ENCODE measurements at regions not wholly inside any gene's neighbourhood (a gene's known extent, or its start where the extent isn't known, plus 50 kb on each side); places are given as distances from the start of the nearest gene placed in this dataset.

GRCh38 chr6:14759976-14760672 is 485.7 kb upstream of the JARID2 start:
- Histone ChIP-seq H3K9ac (no peak overlapping the region), H3K9me3 (ENCODE audit: low read depth) (no peaks in the 10 kb centered on the region), H3K36me3 (ENCODE audit: low read depth) (no peaks in the 10 kb centered on the region), H2AFZ (no peak overlapping the region), H4K20me1 (ENCODE audit: insufficient read depth) (no peaks in the 10 kb centered on the region), H3K4me1 (ENCODE audit: insufficient read depth) (no peaks in the 10 kb centered on the region), H3F3A (ENCODE audit: insufficient read depth) (no peaks in the 10 kb centered on the region), H3K79me2 (ENCODE audit: insufficient read depth) (no peaks in the 10 kb centered on the region), H3K27me3 (replicated peaks; ENCODE audit: insufficient read depth) (no peaks in the 10 kb centered on the region), H3K27ac (no peak overlapping the region), H3K4me3 (no peak overlapping the region), H3K4me2 (ENCODE audit: unreplicated experiment) (no peak overlapping the region), H3K9me2 (ENCODE audit: insufficient read depth) (no peaks in the 10 kb centered on the region)
- in situ Hi-C loops (cut with MboI) = no loop called here
- DNase-seq = no peak
- TF ChIP-seq EZH2 (IDR thresholded peaks at IDR 0.05; ENCODE audit: insufficient read depth, poor library complexity, severe bottlenecking) (no peak), EZH2phosphoT487 (IDR thresholded peaks at IDR 0.05; ENCODE audit: insufficient read depth, low read depth) (no peak)
- 88% methylated on average over 4 of the region's 4 CpGs for WGBS, 2 experiments (ENCODE audit: low coverage in 1 of 2, low lambda C conversion rate in 2 of 2, missing lambda C conversion rate in 2 of 2)

- DNase-seq = no peak
- Histone ChIP-seq H3K9ac (no peak overlapping the region), H3K36me3 (ENCODE audit: low read depth) (no peaks in the 10 kb centered on the region), H3K27ac (no peak overlapping the region), H3K27me3 (replicated peaks; ENCODE audit: insufficient read depth) (no peaks in the 10 kb centered on the region), H3K4me3 (no peak overlapping the region), H3F3A (ENCODE audit: insufficient read depth) (no peaks in the 10 kb centered on the region), H2AFZ (no peak overlapping the region), H3K4me2 (ENCODE audit: unreplicated experiment) (no peak overlapping the region), H3K4me1 (ENCODE audit: insufficient read depth) (no peaks in the 10 kb centered on the region), H3K9me3 (ENCODE audit: low read depth) (no peaks in the 10 kb centered on the region), H4K20me1 (ENCODE audit: insufficient read depth) (no peaks in the 10 kb centered on the region), H3K9me2 (ENCODE audit: insufficient read depth) (no peaks in the 10 kb centered on the region), H3K79me2 (ENCODE audit: insufficient read depth) (no peaks in the 10 kb centered on the region)
- in situ Hi-C loops (cut with MboI) = no loop called here
- no peak for TF ChIP-seq EZH2phosphoT487 (IDR thresholded peaks at IDR 0.05; ENCODE audit: insufficient read depth, low read depth)
- TF ChIP-seq EZH2 (IDR thresholded peaks at IDR 0.05; ENCODE audit: insufficient read depth, poor library complexity, severe bottlenecking) = no peak
- 93 to 95% methylated on average over 8 of the region's 8 CpGs for WGBS, 2 experiments (ENCODE audit: low coverage in 1 of 2, low lambda C conversion rate in 2 of 2, missing lambda C conversion rate in 2 of 2)
Measured at GRCh38 chr6:14762077-14762476, 483.8 kb upstream of the JARID2 start.

GRCh38 chr6:14763139-14763538 is 482.7 kb upstream of the JARID2 start:
- H4K20me1 ChIP-seq (ENCODE audit: insufficient read depth) = no peaks in the 10 kb centered on the region
- H3K9me2 ChIP-seq (ENCODE audit: insufficient read depth) = no peaks in the 10 kb centered on the region
- no peaks in the 10 kb centered on the region for H3K36me3 ChIP-seq (ENCODE audit: low read depth)
- peak; percentile 60 for DNase-seq
- in situ Hi-C loops (cut with MboI) = no loop called here
- H3K27me3 ChIP-seq (replicated peaks; ENCODE audit: insufficient read depth) = no peaks in the 10 kb centered on the region
- TF ChIP-seq EZH2phosphoT487 (IDR thresholded peaks at IDR 0.05; ENCODE audit: insufficient read depth, low read depth) (no peak), EZH2 (IDR thresholded peaks at IDR 0.05; ENCODE audit: insufficient read depth, poor library complexity, severe bottlenecking) (no peak)
- no peak overlapping the region for H3K4me2 ChIP-seq (ENCODE audit: unreplicated experiment)
- no peak overlapping the region for H3K27ac ChIP-seq
- WGBS, 2 experiments (ENCODE audit: low coverage in 1 of 2, low lambda C conversion rate in 2 of 2, missing lambda C conversion rate in 2 of 2) = 80 to 84% methylated on average over 6 of the region's 6 CpGs
- H3K9me3 ChIP-seq (ENCODE audit: low read depth) = no peaks in the 10 kb centered on the region
- no peaks in the 10 kb centered on the region for H3K4me1 ChIP-seq (ENCODE audit: insufficient read depth)
- H3F3A ChIP-seq (ENCODE audit: insufficient read depth) = no peaks in the 10 kb centered on the region
- no peak overlapping the region for H3K9ac ChIP-seq
- no peaks in the 10 kb centered on the region for H3K79me2 ChIP-seq (ENCODE audit: insufficient read depth)
- peak overlapping the region; percentile 51; the same call in 1 of the 2 replicates for H2AFZ ChIP-seq
- no peak overlapping the region for H3K4me3 ChIP-seq

GRCh38 chr6:14763616-14764015 is 482.3 kb upstream of the JARID2 start:
- H3K4me3 ChIP-seq = no peak overlapping the region
- no peak overlapping the region for H3K27ac ChIP-seq
- in situ Hi-C loops (cut with MboI) = no loop called here
- H3K27me3 ChIP-seq (replicated peaks; ENCODE audit: insufficient read depth) = no peaks in the 10 kb centered on the region
- no peaks in the 10 kb centered on the region for H3K36me3 ChIP-seq (ENCODE audit: low read depth)
- H3K4me1 ChIP-seq (ENCODE audit: insufficient read depth) = no peaks in the 10 kb centered on the region
- WGBS, 2 experiments (ENCODE audit: low coverage in 1 of 2, low lambda C conversion rate in 2 of 2, missing lambda C conversion rate in 2 of 2) = 83 to 84% methylated on average over 1 of the region's 1 CpG
- no peak overlapping the region for H3K9ac ChIP-seq
- no peaks in the 10 kb centered on the region for H3K9me2 ChIP-seq (ENCODE audit: insufficient read depth)
- H3K79me2 ChIP-seq (ENCODE audit: insufficient read depth) = no peaks in the 10 kb centered on the region
- H4K20me1 ChIP-seq (ENCODE audit: insufficient read depth) = no peaks in the 10 kb centered on the region
- no peak for TF ChIP-seq EZH2 (IDR thresholded peaks at IDR 0.05; ENCODE audit: insufficient read depth, poor library complexity, severe bottlenecking)
- TF ChIP-seq EZH2phosphoT487 (IDR thresholded peaks at IDR 0.05; ENCODE audit: insufficient read depth, low read depth) = no peak
- no peaks in the 10 kb centered on the region for H3K9me3 ChIP-seq (ENCODE audit: low read depth)
- H3K4me2 ChIP-seq (ENCODE audit: unreplicated experiment) = no peak overlapping the region
- DNase-seq = no peak
- H3F3A ChIP-seq (ENCODE audit: insufficient read depth) = no peaks in the 10 kb centered on the region
- peak overlapping the region; percentile 51; the same call in 1 of the 2 replicates for H2AFZ ChIP-seq

Measured in GM23248 (cell line).